GM08714 (cell line): ENCODE measurements at regions not wholly inside any gene's neighbourhood (a gene's known extent, or its start where the extent isn't known, plus 50 kb on each side); places are given as distances from the start of the nearest gene placed in this dataset.

Source experiments
- H3K4me3 ChIP-seq: fragments of 200-500 bp; sonication (Bioruptor generic); 2 replicates; pipeline ENCODE4 v1.5.1; 2014; ENCODE audit warnings: mild to moderate bottlenecking, low read length, inconsistent platforms
- ZNF274 ChIP-seq: IDR thresholded peaks from 2 replicates; pipeline ENCODE4 v1.6.1; 2012; ENCODE audit warnings: mild to moderate bottlenecking, low read depth, low read length

DNA sequence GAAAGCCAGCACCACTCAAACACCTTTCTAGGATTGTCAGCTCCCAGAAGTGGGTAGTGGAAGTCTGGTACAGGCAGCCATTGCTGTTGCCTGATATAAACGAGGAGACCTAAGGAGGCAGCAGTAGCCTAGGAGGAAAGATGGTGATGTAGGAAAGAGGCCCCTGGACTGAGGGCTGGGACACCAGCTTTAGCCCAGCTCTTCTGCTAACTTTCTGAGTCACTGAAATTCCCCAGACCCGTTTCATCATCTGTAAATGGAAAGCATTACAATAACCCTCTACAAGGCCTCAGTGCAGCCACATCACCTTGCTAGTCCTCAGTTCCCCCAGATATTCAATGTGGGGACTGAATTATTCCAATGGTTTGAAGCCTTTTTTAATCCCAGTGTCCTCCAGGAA is 336.5 kb downstream of the TNS1 start:
- no peak overlapping the region for H3K4me3 ChIP-seq
- no peak for TF ChIP-seq ZNF274

DNA sequence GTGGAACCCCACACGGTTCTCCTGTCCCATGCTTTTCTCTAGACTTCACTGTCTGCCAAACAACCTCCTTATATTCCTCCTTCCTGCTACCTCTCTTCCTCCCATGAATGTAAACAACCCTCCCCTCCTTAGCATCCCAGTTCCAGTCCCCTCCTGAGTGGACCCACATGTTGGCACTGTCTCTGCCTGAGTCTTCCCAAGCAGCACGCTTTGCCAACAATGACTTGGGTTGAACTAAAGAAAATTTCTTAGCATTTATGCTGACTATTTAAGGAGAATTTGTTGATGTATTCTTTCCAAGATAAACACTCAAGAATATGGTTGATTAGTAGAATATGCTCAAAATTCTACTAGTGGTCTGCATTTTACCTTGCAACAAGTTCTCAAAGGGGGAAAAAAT is 338.0 kb downstream of the TNS1 start:
- no peak overlapping the region for H3K4me3 ChIP-seq
- TF ChIP-seq ZNF274 = no peak

DNA sequence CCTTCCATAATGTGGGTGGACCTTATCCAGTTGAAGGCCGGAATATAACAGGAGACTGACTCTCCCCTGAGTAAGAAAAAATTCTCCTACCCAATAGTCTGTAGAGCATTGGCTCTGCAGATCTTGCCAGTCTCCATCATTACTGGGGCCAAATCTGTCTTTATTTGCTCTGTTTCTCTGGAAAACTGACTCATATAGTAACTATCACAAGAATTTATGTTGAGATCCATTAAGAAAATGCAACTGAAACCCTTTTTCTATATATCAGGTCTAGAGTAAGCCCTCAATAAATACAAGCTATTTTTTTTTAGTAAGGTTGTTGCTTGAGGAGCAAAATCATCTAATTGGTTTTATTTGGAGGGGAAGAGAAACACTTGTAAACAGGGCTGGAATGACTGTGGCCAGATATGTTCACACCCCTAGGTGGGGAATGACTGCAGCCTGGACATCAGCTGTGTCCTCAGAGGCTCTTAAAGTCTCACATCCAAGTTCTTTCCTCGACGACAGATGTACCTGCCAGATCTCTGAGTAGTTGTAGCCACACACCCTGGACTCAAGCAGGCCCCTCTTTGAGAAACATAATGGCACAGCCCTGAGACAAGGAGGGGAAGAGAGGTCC is 339.7 kb downstream of the TNS1 start:
- no peak for TF ChIP-seq ZNF274
- H3K4me3 ChIP-seq = no peak overlapping the region

DNA sequence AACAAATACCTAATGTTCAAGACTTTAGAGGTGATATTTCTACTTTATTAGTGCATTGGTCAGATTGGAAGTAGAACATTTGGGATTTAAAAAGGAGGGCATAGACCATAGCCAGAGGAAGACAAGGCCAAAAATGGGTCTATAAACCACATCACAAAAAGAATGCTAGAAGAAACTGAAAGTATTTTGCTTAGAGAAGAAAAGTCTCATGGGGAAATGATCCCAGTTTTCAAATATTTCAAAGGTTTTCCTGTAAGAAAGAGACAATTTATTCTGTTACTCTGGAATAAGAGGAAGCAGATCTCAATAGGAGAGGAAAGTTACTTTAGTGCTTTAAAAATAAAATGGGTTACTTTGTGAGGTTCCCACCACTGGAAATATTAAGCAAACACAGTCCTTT is 341.4 kb downstream of the TNS1 start:
- no peak for TF ChIP-seq ZNF274
- no peak overlapping the region for H3K4me3 ChIP-seq

DNA sequence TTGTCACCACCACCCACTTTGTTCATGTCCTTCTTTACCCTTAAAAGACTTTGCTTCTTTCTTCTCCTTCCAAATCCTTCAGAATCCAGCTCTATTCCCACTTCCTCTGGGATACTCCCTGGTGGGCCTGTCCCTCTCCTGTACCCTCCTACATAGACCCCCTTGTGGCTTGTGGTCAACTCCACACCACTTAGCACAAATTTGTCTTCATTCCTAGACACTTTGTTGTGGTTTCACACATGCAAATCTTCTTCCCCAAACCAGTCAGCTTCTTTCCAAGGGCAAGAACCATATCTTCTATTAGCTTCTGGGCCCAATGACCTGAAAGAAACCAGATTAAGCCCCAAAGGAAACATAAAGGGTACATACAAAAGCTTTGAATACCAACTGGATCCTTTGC is 342.4 kb downstream of the TNS1 start:
- no peak for TF ChIP-seq ZNF274
- H3K4me3 ChIP-seq = no peak overlapping the region

DNA sequence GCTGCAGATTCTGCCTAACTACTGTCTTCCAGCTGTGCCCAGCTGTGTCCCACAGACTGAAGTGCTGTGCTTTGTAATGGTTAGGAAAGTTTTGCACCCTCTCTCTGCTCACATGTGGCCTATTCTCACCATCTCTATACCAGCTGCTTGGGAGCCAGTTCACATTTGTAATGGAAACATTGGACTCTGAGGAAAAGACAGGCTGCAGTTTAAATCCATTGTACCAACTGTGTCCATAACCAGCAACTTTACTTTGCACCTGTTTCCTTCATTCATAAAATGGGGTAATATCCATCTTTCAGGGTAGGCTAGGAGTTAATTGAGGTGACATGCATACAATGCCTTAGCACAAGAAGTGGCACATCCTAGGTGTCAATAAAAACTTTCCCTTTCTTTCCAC is 344.0 kb downstream of the TNS1 start:
- no peak for TF ChIP-seq ZNF274
- no peak overlapping the region for H3K4me3 ChIP-seq

DNA sequence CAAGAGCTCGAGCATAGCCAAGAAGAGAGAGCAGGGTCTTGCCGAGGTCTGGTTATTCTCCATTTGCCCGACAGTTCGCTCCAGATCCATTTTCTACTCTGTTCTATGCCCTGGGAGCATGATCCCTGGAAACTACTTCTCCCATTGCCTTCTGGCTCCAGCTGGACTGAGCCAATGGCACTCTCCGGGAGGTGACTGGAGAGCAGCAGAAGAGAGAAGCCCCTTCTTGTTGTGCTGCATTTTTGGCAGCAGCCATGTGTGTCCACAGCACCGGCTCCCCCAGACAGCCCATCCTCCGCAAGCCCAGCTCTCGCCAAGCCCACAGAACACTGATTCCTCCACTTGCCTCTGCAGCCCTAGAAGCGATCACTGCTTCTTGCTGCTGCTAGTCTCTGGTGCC is 345.5 kb downstream of the TNS1 start:
- TF ChIP-seq ZNF274 = no peak
- H3K4me3 ChIP-seq = no peak overlapping the region

DNA sequence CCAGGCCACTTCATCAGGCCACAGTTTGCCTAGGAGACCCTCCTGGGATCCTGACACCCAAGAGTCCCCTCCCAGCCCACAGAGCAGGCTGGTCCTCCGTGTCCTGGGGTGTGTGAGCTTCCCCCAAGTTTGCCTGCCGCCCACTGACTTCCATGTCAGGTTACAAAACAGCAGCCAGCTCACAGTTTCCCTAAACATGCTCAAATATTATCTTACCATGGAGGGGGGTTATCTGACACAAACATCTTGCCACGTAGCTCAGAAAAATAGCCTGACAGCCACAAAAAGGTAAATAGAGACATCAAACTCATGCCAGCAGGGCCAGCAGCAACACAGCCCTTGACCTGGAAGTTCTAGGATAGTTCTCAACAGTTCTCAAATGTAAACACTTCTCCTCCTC is 346.5 kb downstream of the TNS1 start:
- H3K4me3 ChIP-seq = no peak overlapping the region
- TF ChIP-seq ZNF274 = no peak

DNA sequence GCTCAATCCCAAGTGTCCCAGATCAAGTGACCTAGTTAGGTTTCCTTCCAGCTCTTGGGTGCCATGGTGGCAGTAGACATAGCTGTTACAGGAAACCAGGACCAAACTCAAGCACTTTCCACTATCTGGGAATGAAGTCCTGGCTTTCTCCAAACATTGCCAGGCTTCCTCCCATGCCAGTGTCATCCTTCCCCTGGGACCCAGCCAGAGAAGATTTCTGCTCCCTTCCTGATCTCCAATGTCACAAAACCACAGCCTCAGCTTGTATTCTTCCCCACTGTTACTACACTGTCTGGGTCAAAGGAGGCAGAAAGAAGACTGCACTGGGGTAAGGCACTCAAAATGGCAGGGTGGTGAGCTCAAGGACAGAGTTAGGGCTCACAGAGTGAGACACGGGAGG is 347.1 kb downstream of the TNS1 start:
- TF ChIP-seq ZNF274 = no peak
- no peak overlapping the region for H3K4me3 ChIP-seq

DNA sequence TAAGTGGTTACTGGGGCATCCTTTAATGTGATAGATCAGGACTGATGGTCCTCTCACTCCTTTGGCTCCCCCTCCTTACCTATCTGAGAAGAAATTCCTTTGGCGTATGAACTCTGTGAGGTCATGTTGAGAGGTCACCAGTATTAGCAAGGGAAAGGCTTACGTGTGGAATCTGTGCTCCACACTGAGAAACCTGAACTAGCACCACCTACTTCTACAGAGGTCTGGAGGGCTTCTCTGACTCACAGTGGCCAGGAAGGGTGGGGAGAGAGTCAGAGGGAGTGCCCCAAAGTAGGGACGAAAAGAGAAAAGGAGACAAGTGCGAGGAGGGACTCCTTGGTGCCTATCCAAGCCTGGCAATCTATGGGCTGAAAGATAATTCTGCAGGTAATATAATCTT is 348.6 kb downstream of the TNS1 start:
- H3K4me3 ChIP-seq = no peak overlapping the region
- no peak for TF ChIP-seq ZNF274

DNA sequence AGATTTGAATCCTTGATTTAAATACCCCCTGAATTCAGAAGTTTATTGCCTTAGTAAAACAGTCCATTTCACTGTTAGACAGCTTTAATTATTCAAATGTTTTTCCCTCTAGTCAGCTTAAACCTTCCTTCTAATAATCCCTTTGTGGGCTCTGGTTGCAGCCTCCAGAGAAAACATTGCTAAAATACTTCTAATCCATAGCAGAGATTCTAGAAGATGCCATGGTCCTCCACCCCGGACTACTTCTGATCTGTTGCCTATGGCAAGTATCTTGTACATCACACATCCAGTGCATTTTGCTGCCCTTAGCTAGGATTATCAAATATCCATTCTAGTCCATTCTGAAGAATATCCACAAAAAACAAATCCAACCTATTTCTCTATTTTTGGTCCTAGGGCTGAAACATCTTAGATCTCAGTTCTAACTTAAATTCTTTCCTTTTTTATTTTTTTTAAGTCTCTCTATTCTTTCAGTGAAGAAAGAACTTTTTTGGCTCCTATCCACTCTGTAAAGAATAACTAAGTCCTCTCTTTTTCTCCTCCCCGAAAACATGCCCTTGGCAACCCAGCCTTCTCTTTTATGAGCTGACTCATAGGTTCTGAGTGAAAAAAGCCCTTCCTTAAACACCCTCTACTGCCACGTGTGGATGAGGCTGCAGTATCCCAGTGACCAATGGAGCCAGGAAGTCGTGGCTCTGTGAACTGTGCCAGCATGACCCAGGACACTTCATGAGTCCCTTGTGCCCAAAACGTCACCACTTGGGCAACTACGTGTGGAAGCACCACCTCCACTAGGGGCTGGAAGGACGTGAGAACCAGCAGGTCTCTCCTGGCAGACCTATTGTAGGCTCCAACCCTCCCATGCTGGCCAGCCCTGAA is 349.8 kb downstream of the TNS1 start:
- TF ChIP-seq ZNF274 = no peak

DNA sequence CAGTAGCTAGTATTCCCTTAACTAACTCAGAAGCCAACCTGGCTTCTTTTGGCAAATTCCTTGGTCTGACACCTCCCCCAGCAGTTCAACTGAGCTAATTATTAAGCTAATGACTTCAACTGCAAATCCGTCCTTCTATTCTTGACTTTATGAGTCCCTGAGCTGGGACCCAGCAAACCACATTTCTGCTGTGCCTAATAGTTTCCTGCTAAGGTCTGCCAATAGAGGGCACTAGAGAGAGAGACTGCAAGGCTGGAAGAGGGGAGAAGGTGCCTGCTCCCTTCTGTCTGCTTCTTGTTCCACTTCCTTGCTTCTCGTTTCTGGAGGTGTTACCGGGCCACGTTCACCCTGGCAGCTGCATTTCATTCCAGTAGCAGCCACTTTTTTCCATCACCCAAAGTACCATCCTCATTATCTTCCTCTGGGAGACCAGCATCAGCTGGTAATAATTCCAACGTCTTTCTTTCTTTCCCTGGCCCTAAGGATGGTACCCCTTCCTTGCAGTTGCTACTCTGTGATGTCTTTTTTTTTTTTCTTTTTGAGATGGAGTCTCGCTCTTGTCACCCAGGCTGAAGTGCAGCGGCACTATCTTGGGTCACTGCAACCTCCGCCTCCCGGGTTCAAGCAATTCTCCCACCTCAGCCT is 352.0 kb downstream of the TNS1 start:
- H3K4me3 ChIP-seq = no peak overlapping the region
- no peak for TF ChIP-seq ZNF274

More for the DNA sequence above, 349.8 kb downstream of the TNS1 start:
- no peak overlapping the region for H3K4me3 ChIP-seq

DNA sequence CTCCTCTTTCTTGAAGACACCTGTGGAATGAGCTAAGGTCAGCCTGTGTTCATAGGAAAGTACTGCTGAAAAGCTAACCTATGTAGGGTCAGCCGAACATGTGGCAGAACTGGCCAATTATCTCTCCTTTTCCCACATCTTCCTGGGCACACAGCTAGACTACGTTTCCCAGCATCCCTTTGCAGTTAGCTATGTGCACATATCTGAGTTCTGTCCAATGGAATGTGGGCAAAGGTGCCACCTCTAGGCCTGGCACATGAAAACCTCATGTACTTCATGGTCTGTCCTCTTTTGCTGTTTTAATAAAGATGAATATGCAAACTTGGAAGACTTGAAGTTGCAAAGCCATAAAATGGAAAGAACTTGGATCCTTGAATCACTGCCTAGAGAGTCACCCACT is 352.6 kb downstream of the TNS1 start:
- TF ChIP-seq ZNF274 = no peak
- no peak overlapping the region for H3K4me3 ChIP-seq

DNA sequence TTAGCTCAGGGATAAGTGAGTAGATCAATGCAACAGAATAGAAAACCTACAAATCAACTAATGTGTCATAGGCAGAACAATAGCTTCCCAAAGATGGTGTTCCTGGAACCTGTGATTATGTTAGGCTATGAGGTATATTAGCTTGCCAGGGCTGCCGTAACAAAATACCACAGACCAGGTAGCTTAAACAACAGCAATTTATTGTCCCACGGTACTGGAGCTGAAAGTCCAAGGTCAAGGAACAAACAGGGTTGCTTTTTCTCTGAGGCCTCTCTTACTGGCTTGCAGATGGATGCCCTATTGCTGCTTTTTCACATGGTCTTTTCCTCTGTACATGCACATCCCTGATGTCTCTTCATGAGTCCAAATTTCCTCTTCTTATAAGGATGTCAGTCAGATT is 354.9 kb downstream of the TNS1 start:
- no peak for TF ChIP-seq ZNF274

DNA sequence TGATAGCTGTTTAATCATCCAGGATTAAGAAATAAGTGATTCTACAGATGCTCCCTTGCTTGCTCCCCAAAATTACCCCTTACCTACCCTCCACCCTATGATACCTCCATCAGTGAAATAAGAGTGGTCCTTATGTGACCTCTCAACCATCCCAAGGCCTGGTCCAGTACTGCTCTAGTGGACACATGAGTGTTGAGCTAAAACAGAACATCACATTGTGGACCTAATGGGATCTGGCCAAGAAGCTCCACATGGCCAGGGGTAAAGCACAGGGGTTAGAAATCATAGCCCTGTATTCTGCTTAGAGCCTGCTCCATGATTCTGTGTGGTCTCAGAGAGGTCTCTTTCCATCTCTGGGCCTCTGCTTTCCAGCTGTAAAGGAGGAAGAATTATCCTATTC is 355.6 kb downstream of the TNS1 start:
- no peak for TF ChIP-seq ZNF274
- no peak overlapping the region for H3K4me3 ChIP-seq

More for the DNA sequence above, 354.9 kb downstream of the TNS1 start:
- no peak overlapping the region for H3K4me3 ChIP-seq
